Effector memory CD4-positive, alpha-beta T cell (primary cell): ENCODE measurements at regions not wholly inside any gene's neighbourhood (a gene's known extent, or its start where the extent isn't known, plus 50 kb on each side); places are given as distances from the start of the nearest gene placed in this dataset.

Experiments
- DNase-seq, 3 donors: peaks; one replicate each; pipeline ENCODE4 v3.0.0-alpha.2; 2020
- H3K27ac ChIP-seq: 2 replicates; pipeline ENCODE4 v1.7.0; 2013; ENCODE audit warnings: mild to moderate bottlenecking, low read length, moderate library complexity; ENCODE audit not compliant: insufficient read depth, poor library complexity, severe bottlenecking
- H3K27me3 ChIP-seq: replicated peaks from 2 replicates; pipeline ENCODE4 v1.7.0; 2013; ENCODE audit warnings: mild to moderate bottlenecking, low read length; ENCODE audit not compliant: insufficient read depth, control insufficient read depth, poor library complexity, severe bottlenecking
- H3K36me3 ChIP-seq: 2 replicates; pipeline ENCODE4 v1.7.0; 2013; ENCODE audit warnings: mild to moderate bottlenecking, low read length, moderate library complexity; ENCODE audit not compliant: control insufficient read depth, insufficient read depth
- H3K4me1 ChIP-seq: 2 replicates; pipeline ENCODE4 v1.7.0; 2013; ENCODE audit warnings: low read length, mild to moderate bottlenecking; ENCODE audit not compliant: control insufficient read depth, insufficient read depth, poor library complexity, severe bottlenecking
- H3K4me3 ChIP-seq: 2 replicates; pipeline ENCODE4 v1.7.0; 2013; ENCODE audit warnings: low read length, low read depth, mild to moderate bottlenecking; ENCODE audit not compliant: insufficient read depth, poor library complexity, severe bottlenecking
- H3K9me3 ChIP-seq: 2 replicates; pipeline ENCODE4 v1.7.0; 2013; ENCODE audit warnings: mild to moderate bottlenecking, low read length, moderate library complexity; ENCODE audit not compliant: control insufficient read depth

DNA sequence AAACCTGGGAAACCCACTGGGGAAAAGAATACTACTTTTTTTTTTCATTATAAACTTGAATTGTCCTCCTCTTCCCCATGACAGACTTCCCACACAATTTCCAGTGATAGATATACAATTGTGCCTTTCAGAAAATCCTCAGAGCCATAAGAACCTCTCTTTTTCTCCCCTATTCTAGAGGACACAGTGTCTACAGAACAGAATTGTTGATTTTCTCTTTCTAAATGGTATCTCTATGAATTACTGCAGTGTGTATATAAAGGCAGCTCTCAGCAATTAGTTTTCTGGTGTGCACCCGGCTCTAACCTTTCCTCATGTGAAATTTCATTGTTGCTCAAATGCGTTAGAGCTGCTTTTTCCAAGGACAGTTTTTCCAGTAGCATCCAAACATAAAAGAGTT is 430.1 kb downstream of the TUSC7 start:
- Histone ChIP-seq H3K27me3 (no peaks in the 10 kb centered on the region), H3K27ac (no peak overlapping the region), H3K4me3 (no peak overlapping the region), H3K9me3 (no peaks in the 10 kb centered on the region), H3K36me3 (no peaks in the 10 kb centered on the region), H3K4me1 (no peaks in the 10 kb centered on the region)
- no peak for DNase-seq

DNA sequence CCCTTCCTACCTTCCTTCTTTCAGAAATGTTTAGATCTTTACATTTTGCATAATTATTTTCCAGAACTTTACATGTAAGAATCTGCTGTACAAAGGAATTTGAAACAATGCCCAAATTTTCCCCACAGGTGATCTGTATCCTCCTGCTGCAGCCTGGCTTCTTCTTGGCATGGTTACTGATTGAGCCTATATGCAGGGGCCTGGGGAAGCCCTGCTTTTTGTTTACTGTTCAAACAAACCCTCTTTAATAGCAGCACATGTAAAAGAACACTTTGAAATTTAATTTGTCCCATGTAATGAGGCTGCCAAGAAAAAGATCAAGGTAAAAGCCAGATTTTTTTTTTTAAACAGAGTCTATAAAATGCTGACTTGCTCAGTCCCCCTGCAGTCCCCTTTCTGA is 432.2 kb downstream of the TUSC7 start:
- DNase-seq, result no peak
- H3K4me3 ChIP-seq, result no peak overlapping the region
- H3K9me3 ChIP-seq, result no peaks in the 10 kb centered on the region
- no peaks in the 10 kb centered on the region for H3K4me1 ChIP-seq
- H3K27ac ChIP-seq, result no peak overlapping the region
- H3K36me3 ChIP-seq, result no peaks in the 10 kb centered on the region
- H3K27me3 ChIP-seq, result no peaks in the 10 kb centered on the region

DNA sequence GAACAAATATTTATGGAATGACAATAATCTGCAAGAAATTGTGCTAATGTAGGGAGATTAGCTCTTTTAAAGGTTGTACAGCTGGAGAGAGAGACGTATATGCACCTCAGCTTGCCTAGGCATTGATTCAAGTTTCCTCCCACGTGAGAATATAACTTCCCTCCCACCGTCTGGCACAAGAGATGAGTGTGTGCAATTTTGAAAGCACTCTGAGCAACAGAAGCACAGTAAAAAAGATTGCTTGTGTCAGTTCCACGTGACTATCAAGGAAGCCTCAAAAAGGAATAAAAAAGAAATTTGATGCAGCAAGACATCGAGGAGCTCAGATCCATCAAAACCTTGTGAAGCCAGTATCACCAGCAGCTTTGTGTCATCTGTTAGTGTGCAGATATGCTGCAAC is 435.3 kb downstream of the TUSC7 start:
- no peak for DNase-seq
- Histone ChIP-seq H3K27me3 (no peaks in the 10 kb centered on the region), H3K36me3 (no peaks in the 10 kb centered on the region), H3K4me3 (no peak overlapping the region), H3K9me3 (no peaks in the 10 kb centered on the region), H3K4me1 (no peaks in the 10 kb centered on the region), H3K27ac (no peak overlapping the region)

DNA sequence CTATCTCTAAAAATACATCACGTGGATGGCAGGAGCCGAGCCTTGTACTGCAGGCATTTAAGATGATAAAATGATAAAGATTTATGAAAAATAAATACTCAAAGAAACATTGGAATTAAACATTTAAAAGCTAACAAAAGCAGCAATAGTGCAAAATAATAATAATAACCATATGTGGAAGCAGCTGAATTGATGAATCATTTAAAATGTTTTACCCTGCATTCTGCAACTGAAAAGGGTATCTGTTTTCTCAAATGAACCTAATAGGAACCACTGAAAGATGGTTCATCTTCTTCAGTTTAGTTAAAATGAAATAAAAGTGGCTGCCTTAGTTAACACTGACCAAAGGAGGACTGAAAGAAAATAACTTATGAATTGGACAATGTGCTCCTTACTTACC is 436.1 kb downstream of the TUSC7 start:
- Histone ChIP-seq H3K27me3 (no peaks in the 10 kb centered on the region), H3K36me3 (no peaks in the 10 kb centered on the region), H3K9me3 (no peaks in the 10 kb centered on the region), H3K27ac (no peak overlapping the region), H3K4me1 (no peaks in the 10 kb centered on the region), H3K4me3 (no peak overlapping the region)
- no peak for DNase-seq

DNA sequence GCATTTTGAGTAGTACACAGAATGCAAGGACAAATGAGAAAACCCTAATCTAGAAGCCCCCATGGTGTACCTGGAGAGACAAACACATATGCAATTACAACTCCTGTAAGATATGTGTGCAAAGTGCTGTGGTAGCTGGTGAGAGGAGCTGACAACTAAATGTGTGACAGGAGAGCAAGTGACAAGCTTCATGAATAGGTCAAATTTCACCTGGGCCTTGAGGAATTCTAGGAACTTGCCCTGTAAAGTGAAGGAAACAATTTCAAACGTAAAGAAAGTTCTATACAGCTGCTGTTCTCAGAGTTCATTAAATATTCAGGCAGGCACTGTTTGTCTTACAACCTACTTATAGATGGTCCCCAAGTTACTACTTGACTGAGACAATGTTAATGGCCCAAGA is 437.0 kb downstream of the TUSC7 start:
- no peaks in the 10 kb centered on the region for H3K36me3 ChIP-seq
- H3K9me3 ChIP-seq, result no peaks in the 10 kb centered on the region
- H3K4me1 ChIP-seq, result no peaks in the 10 kb centered on the region
- no peak for DNase-seq
- no peak overlapping the region for H3K4me3 ChIP-seq
- no peaks in the 10 kb centered on the region for H3K27me3 ChIP-seq
- no peak overlapping the region for H3K27ac ChIP-seq

DNA sequence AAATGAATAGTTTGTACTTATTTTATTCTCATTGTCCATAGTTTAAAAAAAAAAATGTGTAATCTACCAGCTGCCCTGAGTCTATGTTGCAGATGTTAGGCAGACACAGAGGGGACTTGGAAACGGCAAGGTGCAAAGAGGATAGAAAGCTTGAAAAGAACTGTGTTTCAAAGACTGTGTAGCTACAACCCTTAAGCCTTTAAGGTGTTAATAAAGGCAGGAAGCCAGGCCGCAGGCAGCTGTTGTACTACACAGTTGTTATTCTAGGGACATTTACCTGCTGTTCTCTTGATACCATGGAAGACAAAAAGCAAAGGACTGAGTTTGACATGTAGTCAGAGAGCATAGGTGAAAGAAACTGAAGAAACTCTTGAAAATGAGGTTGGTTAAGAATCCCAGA is 440.0 kb downstream of the TUSC7 start:
- no peaks in the 10 kb centered on the region for H3K9me3 ChIP-seq
- no peaks in the 10 kb centered on the region for H3K4me1 ChIP-seq
- no peak overlapping the region for H3K27ac ChIP-seq
- no peak for DNase-seq
- no peaks in the 10 kb centered on the region for H3K27me3 ChIP-seq
- H3K4me3 ChIP-seq, result no peak overlapping the region
- H3K36me3 ChIP-seq, result no peaks in the 10 kb centered on the region

DNA sequence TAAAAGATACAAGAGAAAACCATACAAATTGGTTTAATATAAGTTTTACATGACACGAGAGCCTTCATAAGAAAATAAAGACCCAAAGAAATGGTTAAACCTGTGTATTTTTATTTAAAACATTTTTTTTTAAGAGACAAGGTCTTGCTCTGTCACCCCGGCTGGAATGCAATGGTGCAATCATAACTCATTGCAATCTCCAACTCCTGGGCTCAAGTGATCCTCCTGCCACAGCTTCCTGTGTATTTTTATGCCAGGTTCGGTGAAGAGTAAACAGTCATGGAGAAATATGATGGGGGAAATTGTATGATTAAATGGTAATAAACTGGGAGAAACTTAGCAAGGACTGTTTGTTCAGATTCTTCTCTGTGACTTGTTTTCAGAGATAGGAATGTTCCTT is 441.0 kb downstream of the TUSC7 start:
- no peaks in the 10 kb centered on the region for H3K27me3 ChIP-seq
- DNase-seq, result no peak
- H3K9me3 ChIP-seq, result no peaks in the 10 kb centered on the region
- no peaks in the 10 kb centered on the region for H3K36me3 ChIP-seq
- H3K27ac ChIP-seq, result no peak overlapping the region
- no peak overlapping the region for H3K4me3 ChIP-seq
- no peaks in the 10 kb centered on the region for H3K4me1 ChIP-seq

DNA sequence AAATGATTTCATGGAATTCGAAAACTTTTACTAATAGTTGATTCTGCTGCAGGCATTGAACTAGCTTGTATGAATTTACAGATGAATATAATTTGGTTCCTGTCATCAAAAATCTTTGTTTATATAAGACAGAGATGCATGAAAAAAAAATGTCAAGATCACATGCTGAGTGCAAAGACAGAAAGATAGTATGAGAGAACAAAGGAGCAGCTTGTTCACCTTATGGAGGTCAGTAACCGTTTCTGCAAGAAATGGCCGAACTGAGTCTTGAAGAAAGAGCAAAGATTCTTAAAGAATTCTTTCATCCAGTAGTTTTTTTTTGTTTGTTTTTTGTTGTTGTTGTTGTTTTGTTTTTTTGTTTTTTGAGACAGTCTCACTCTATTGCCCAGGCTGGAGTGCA is 450.6 kb downstream of the TUSC7 start:
- no peaks in the 10 kb centered on the region for H3K36me3 ChIP-seq
- H3K9me3 ChIP-seq, result no peaks in the 10 kb centered on the region
- no peak overlapping the region for H3K4me3 ChIP-seq
- no peaks in the 10 kb centered on the region for H3K4me1 ChIP-seq
- H3K27me3 ChIP-seq, result no peaks in the 10 kb centered on the region
- no peak for DNase-seq
- no peak overlapping the region for H3K27ac ChIP-seq

DNA sequence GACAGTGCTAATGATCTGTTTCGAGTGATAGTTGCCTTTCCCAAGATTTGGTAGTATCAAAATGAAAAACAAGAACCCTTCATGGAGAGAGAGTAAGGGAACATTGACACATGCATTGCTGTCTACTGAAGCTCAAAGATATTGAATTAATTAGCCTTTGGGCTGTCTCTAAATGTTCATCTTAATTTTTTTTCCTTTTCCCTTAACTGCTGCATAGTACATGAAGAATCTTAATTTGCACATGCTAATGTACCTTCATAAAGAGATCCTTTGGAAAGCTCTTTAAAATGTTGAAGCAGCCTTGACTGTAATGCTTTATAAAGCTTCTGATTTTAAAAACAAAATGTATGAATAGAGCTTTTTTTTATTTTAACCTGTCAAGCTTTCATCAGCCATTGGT is 452.2 kb downstream of the TUSC7 start:
- H3K9me3 ChIP-seq, result no peaks in the 10 kb centered on the region
- no peaks in the 10 kb centered on the region for H3K4me1 ChIP-seq
- no peak for DNase-seq
- H3K36me3 ChIP-seq, result no peaks in the 10 kb centered on the region
- H3K27ac ChIP-seq, result no peak overlapping the region
- no peak overlapping the region for H3K4me3 ChIP-seq
- no peaks in the 10 kb centered on the region for H3K27me3 ChIP-seq

DNA sequence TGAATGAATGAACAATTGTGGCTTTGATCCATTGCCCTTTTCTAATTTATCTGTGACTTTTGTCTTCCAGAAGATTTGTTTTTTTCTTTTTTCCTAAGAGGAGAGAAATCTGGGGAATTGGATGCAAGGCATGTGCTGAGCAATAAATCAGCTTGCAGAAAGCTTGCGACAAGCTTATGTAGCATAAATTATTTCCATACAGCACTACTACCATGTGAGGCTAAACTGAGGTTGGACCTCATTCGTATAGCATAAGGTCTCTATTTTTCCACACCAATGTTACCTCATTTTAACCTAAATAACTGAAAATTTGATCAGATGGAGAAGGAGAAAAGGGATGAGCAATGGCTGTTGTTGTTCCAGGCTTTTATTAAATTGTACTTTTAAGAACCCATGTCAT is 455.6 kb downstream of the TUSC7 start:
- Histone ChIP-seq H3K36me3 (no peaks in the 10 kb centered on the region), H3K27me3 (no peaks in the 10 kb centered on the region), H3K9me3 (no peaks in the 10 kb centered on the region), H3K27ac (no peak overlapping the region), H3K4me3 (no peak overlapping the region), H3K4me1 (no peaks in the 10 kb centered on the region)
- DNase-seq, result no peak

DNA sequence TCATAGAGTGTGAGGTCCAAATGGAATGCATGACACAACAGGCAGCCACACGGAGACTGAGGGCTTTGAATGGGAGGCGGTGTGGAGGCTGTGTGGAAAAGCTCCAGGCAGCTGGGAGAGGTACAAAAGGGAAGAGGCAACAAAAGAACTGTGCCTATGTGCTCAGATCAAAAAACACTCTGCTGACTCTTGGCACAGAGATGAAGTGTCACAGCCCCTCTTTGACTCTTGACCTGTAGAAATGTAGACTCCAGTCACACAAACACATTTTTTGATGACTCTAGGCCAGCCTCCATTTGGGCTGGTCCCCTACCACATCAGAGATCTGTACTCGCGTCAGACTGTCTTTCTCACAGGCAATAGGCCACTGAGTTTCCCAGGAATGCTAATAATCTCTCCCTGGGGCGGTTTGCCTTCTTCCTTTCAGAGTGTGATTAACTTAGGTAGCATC is 456.0 kb downstream of the TUSC7 start:
- no peak overlapping the region for H3K27ac ChIP-seq
- no peak overlapping the region for H3K4me3 ChIP-seq
- no peaks in the 10 kb centered on the region for H3K9me3 ChIP-seq
- no peaks in the 10 kb centered on the region for H3K27me3 ChIP-seq
- no peaks in the 10 kb centered on the region for H3K4me1 ChIP-seq
- no peaks in the 10 kb centered on the region for H3K36me3 ChIP-seq
- no peak for DNase-seq
